ENCODE measurements at regions not wholly inside any gene's neighbourhood (a gene's known extent, or its start where the extent isn't known, plus 50 kb on each side); places are given as distances from the start of the nearest gene placed in this dataset.

DNA sequence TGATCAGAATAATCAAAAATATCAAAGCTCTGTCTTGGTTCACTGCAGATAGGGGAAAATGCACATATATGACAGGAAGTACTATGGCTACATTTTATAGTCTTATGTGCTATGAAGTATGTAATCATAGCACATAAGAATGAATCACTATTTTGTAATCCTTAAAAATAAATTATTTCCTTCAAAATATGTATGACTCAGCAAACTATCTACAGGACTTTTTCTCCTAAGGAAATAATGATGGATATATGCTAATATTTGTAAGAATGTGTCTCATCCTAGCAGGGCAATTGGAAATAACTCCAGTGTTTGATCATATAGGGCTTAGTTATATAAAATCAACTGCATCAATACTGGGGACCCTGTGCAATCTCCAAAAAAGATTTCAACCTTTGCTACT lies 85.1 kb downstream of the SLC24A2 start:
- TF ChIP-seq, protein P1, sequence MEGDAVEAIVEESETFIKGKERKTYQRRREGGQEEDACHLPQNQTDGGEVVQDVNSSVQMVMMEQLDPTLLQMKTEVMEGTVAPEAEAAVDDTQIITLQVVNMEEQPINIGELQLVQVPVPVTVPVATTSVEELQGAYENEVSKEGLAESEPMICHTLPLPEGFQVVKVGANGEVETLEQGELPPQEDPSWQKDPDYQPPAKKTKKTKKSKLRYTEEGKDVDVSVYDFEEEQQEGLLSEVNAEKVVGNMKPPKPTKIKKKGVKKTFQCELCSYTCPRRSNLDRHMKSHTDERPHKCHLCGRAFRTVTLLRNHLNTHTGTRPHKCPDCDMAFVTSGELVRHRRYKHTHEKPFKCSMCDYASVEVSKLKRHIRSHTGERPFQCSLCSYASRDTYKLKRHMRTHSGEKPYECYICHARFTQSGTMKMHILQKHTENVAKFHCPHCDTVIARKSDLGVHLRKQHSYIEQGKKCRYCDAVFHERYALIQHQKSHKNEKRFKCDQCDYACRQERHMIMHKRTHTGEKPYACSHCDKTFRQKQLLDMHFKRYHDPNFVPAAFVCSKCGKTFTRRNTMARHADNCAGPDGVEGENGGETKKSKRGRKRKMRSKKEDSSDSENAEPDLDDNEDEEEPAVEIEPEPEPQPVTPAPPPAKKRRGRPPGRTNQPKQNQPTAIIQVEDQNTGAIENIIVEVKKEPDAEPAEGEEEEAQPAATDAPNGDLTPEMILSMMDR (IDR thresholded peaks at IDR 0.05; ENCODE audit: insufficient read depth, low read length, poor library complexity, severe bottlenecking) = no peak
- no peak for TF ChIP-seq EZH2phosphoT487 (conservative IDR thresholded peaks at IDR 0.05; ENCODE audit: low read length)

All from SU-DHL-6 (cell line).